ENCODE measurements at regions not wholly inside any gene's neighbourhood (a gene's known extent, or its start where the extent isn't known, plus 50 kb on each side); places are given as distances from the start of the nearest gene placed in this dataset.

DNA sequence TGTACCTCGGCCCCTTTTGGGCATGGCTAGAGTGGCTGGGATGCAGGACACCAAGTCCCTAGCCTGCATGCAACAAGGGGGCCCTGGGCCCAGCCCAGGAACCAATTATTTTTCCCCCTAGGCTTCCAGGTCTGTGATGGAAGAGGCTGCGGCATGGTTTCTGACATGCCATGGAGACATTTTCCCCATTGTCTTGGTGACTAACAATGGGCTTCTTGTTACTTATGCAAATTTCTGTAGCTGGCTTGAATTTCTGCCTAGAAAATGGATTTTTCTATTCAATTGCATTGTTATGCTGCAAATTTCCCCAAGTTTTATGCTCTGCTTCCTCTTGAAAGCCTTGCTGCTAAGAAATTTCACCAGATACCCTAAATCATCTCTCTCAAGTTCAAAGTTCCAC lies 1269.6 kb upstream of the CITED2 start:
- no peak for DNase-seq (ENCODE audit: low spot score)
- Histone ChIP-seq H3K4me1 (no peaks in the 10 kb centered on the region), H3K36me3 (no peaks in the 10 kb centered on the region), H3K9me3 (peaks cover 0 to 21% of the 10 kb centered on the region in 2 donors), H3K27me3 (no peaks in the 10 kb centered on the region), H3K27ac (no peak overlapping the region), H3K4me3 (no peak overlapping the region)
- TF ChIP-seq, protein P1, sequence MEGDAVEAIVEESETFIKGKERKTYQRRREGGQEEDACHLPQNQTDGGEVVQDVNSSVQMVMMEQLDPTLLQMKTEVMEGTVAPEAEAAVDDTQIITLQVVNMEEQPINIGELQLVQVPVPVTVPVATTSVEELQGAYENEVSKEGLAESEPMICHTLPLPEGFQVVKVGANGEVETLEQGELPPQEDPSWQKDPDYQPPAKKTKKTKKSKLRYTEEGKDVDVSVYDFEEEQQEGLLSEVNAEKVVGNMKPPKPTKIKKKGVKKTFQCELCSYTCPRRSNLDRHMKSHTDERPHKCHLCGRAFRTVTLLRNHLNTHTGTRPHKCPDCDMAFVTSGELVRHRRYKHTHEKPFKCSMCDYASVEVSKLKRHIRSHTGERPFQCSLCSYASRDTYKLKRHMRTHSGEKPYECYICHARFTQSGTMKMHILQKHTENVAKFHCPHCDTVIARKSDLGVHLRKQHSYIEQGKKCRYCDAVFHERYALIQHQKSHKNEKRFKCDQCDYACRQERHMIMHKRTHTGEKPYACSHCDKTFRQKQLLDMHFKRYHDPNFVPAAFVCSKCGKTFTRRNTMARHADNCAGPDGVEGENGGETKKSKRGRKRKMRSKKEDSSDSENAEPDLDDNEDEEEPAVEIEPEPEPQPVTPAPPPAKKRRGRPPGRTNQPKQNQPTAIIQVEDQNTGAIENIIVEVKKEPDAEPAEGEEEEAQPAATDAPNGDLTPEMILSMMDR (IDR thresholded peaks at IDR 0.05): no peak

DNA sequence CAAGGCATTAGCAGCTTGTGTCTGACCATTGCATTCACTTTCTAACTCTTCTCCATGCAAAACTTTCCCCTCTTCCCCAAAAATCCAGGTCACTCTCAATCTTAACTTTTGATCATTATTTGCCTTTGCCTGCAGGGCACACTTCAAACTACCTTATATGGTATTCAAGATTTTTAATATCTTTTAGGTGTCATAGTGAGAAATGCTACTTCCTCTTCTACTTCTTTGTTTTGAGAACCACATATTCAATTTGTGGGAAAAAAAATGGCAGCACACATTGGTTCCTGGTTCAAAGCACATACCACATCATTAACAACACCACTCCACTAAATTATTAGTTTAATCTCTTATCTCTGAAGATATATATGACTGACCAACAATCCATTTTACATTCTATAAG lies 1267.0 kb upstream of the CITED2 start:
- Histone ChIP-seq H3K9me3 (peaks cover 0 to 1% of the 10 kb centered on the region in 2 donors), H3K4me3 (no peak overlapping the region), H3K4me1 (no peaks in the 10 kb centered on the region), H3K27ac (no peak overlapping the region), H3K27me3 (no peaks in the 10 kb centered on the region), H3K36me3 (no peaks in the 10 kb centered on the region)
- DNase-seq (ENCODE audit: low spot score): no peak
- TF ChIP-seq, protein P1 (IDR thresholded peaks at IDR 0.05): no peak

DNA sequence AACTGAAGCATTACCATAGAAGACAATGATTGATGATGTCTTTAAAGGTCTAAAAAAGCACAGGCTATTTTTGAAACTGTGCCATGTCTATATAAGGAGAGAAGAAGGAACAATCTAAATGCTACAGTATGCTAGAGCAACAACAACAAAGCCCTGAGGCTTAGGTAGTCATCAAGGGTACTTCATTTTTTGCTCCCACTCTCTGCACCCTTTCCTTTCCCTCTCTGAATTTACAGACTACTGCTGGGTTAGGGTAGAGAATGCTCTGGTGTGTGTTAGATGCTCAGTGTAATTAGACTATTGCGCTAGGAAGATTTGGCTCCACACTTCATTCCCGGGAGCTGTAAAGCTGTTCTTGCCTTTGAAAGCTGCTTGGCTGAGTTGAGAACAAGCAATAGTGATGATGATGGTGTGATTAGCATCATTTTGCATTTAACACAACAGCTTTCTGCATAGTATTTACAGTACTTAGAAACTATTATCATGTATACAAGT lies 1262.5 kb upstream of the CITED2 start:
- Histone ChIP-seq H3K9me3 (no peaks in the 10 kb centered on the region), H3K4me3 (peak overlapping the region in 1 of 2 donors; percentile 33), H3K36me3 (no peaks in the 10 kb centered on the region), H3K27ac (peak overlapping the region in 1 of 2 donors; percentile 68), H3K4me1 (no peaks in the 10 kb centered on the region), H3K27me3 (no peaks in the 10 kb centered on the region)
- DNase-seq (ENCODE audit: low spot score): no peak
- TF ChIP-seq, protein P1 (IDR thresholded peaks at IDR 0.05): no peak

DNA sequence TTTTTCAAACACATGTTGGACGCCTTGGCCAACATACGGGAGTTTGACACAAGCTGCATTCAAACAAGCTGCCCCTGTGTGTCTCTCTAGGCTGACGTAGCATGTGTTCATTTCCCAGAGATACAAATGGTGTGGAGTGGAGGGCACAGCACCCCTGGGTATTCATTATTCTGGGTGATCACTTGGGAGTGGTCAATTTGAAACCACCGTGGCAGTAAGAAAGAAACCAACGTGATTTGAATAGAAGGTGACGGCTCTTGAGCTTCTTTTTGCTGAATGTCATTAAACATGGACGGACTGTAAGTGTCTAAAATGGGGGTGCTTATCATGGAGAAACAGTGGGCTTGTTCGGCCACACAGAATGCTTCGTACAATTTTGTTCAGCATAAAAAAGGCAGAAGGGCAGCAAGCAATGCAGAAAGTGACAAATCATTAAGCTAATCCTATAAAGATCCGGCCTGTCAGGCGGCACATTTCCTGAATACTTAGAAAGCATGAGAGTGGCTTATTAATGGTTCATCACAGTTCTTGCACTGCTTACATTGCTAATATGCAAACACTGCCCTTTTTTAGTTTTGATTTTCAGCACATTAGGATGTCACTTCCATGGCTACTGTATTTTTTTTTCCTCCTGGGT lies 1261.9 kb upstream of the CITED2 start:
- H3K4me1 ChIP-seq: no peaks in the 10 kb centered on the region
- H3K9me3 ChIP-seq: no peaks in the 10 kb centered on the region
- TF ChIP-seq, protein P1 (IDR thresholded peaks at IDR 0.05): no peak
- H3K4me3 ChIP-seq: peak overlapping the region in 1 of 2 donors; percentile 33
- peak overlapping the region; percentile 41 to 68 for H3K27ac ChIP-seq
- DNase-seq (ENCODE audit: low spot score): no peak
- no peaks in the 10 kb centered on the region for H3K27me3 ChIP-seq
- no peaks in the 10 kb centered on the region for H3K36me3 ChIP-seq

DNA sequence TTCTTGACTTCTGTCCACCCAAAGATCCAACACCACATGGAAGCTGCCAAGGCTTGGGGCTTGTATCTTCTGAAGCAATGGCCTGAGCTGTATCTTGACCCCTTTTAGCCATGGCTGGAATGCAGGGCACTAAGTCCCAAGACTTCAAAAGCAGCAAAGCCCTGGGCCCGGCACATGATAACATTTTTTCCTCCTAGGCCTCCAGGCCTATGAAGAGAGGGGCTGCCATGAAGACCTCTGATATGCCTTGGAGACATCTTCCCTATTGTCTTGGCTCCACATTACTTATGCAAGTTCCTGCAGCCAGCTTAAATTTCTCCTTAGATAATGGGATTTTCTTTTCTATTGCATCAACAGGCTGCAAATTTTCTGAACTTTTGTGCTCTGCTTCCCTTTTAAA lies 1252.6 kb upstream of the CITED2 start:
- Histone ChIP-seq H3K36me3 (no peaks in the 10 kb centered on the region), H3K4me1 (no peaks in the 10 kb centered on the region), H3K27ac (no peak overlapping the region), H3K4me3 (no peak overlapping the region), H3K27me3 (no peaks in the 10 kb centered on the region), H3K9me3 (peaks cover 0 to 18% of the 10 kb centered on the region in 2 donors)
- DNase-seq (ENCODE audit: low spot score): no peak
- TF ChIP-seq, protein P1 (IDR thresholded peaks at IDR 0.05): no peak

DNA sequence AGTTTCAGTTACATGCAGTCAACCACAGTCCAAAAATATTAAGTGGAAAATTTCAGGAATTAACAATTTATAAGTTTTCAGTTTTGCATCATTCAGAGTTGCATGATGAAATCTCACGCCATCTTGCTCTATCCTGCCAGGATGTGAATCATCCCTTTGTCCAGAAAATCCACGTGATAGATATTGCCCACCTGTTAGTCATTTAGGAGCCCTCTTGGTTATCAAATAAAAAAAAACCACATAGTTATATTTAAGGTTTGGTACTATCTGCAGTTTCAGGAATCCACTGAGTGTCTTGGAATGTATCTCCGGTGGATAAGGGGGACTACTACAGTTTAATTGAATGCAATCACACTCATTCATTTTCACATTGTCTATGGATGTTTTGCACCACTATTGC lies 1249.0 kb upstream of the CITED2 start:
- Histone ChIP-seq H3K27me3 (no peaks in the 10 kb centered on the region), H3K9me3 (peaks cover 0 to 18% of the 10 kb centered on the region in 2 donors), H3K27ac (no peak overlapping the region), H3K4me3 (no peak overlapping the region), H3K36me3 (no peaks in the 10 kb centered on the region), H3K4me1 (no peaks in the 10 kb centered on the region)
- no peak for DNase-seq (ENCODE audit: low spot score)
- TF ChIP-seq, protein P1 (IDR thresholded peaks at IDR 0.05): no peak

All from right atrium auricular region (tissue), 2 donors.